HCT116 (cell line): ENCODE measurements at regions not wholly inside any gene's neighbourhood (a gene's known extent, or its start where the extent isn't known, plus 50 kb on each side); places are given as distances from the start of the nearest gene placed in this dataset.

Experiments used
- ATAC-seq: fragments of 200-7000 bp; cut with Tn5 transposase; 2 replicates; pipeline ENCODE4 v1.9.1; 2020; ENCODE audit warnings: mild to moderate bottlenecking, moderate library complexity
- BruUV-seq: library from RNA; stranded (reverse); fragments of 400-500 nt; replicated peaks from 2 replicates; lab custom pipeline; 2021; lab: Mats Ljungman, UMichigan
- CTCF ChIA-PET: fragments of 300-600 bp; sonication (Branson Sonifier 250); formaldehyde crosslinking; loops from one replicate; lab custom pipeline; 2021; ENCODE audit warnings: antibody characterized with exemption; lab: Charles Lee
- POLR2A ChIA-PET: fragments of 300-600, 350-600 bp; sonication (Branson Sonifier 250); formaldehyde crosslinking; loops from one replicate; lab custom pipeline; 2021; ENCODE audit warnings: antibody characterized with exemption; lab: Charles Lee
- RAD21 ChIA-PET, 2 experiments: fragments of 300-600 bp; sonication (Branson Sonifier 250); formaldehyde crosslinking; loops; one replicate each; lab custom pipeline; 2023; ENCODE audit warnings: low total read pairs in 2 of 2; ENCODE audit not compliant: uncharacterized antibody in 2 of 2, unreplicated experiment in 2 of 2, low non-redundant PET in 1 of 2; lab: Charles Lee
- DNase-seq: peaks from one replicate; pipeline ENCODE4 v3.0.0-alpha.2; 2010; ENCODE audit warnings: low read depth, low spot score
- H2AFZ ChIP-seq: fragments of 200-600 bp; shearing (Covaris generic), sonication (generic); 2 replicates; pipeline ENCODE4 v1.6.1; 2017; ENCODE audit warnings: low read depth, mixed run types, mixed read lengths, antibody characterized with exemption, low read length; ENCODE audit not compliant: poor library complexity, severe bottlenecking
- H3K27ac ChIP-seq: 2 replicates; pipeline ENCODE4 v1.5.1; 2012; ENCODE audit warnings: low read depth, low read length
- H3K27me3 ChIP-seq: fragments of 200-600 bp; sonication (generic); 2 replicates; pipeline ENCODE4 v1.6.1; 2016; ENCODE audit warnings: mixed run types, low read length, mixed read lengths; ENCODE audit not compliant: insufficient read depth
- H3K36me3 ChIP-seq, 2 experiments: fragments of 200-500 bp in 1 of 2; fragments of 200-600 bp in 1 of 2; sonication (Bioruptor generic) in 1 of 2; sonication (generic) in 1 of 2; 2 replicates each; pipeline versions ENCODE4 v1.5.1 to v1.6.1; 2014 to 2016; ENCODE audit warnings: low read length in 2 of 2, inconsistent platforms in 1 of 2, mixed read lengths in 1 of 2, mixed run types in 1 of 2; ENCODE audit not compliant: insufficient read depth in 2 of 2, control insufficient read depth in 1 of 2
- H3K4me1 ChIP-seq, 2 experiments: fragments of 200-600 bp in 1 of 2; sonication (generic) in 1 of 2; 2 replicates each; pipeline versions ENCODE4 v1.5.1 to v1.6.1; 2012 to 2017; ENCODE audit warnings: low read length in 2 of 2, inconsistent platforms in 1 of 2, mild to moderate bottlenecking in 1 of 2, mixed read lengths in 1 of 2, mixed run types in 1 of 2, moderate library complexity in 1 of 2; ENCODE audit not compliant: insufficient read depth in 2 of 2, control insufficient read depth in 1 of 2
- H3K4me2 ChIP-seq: fragments of 200-600 bp; sonication (generic); 2 replicates; pipeline ENCODE4 v1.6.1; 2017; ENCODE audit warnings: mixed run types, low read length, mixed read lengths
- H3K4me3 ChIP-seq, 2 experiments: fragments of 200-600 bp in 1 of 2; sonication (generic) in 1 of 2; replicated peaks in 1 of 2; 2 replicates each; pipeline ENCODE4 v1.5.1; 2011 to 2016; ENCODE audit warnings: low read length in 2 of 2, control low read depth in 1 of 2, low read depth in 1 of 2, mild to moderate bottlenecking in 1 of 2, mixed read lengths in 1 of 2, mixed run types in 1 of 2
- H3K79me2 ChIP-seq: fragments of 200-600 bp; sonication (generic); 2 replicates; pipeline ENCODE4 v1.6.1; 2017; ENCODE audit warnings: mild to moderate bottlenecking, mixed run types, low read length, moderate library complexity, mixed read lengths; ENCODE audit not compliant: insufficient read depth
- H3K9ac ChIP-seq: fragments of 200-600 bp; sonication (generic); 2 replicates; pipeline ENCODE4 v1.6.1; 2016; ENCODE audit warnings: low read length, mixed read lengths
- H3K9me2 ChIP-seq: fragments of 200-600 bp; sonication (generic), shearing (Covaris generic); 2 replicates; pipeline ENCODE4 v1.6.1; 2017; ENCODE audit warnings: mixed run types, mild to moderate bottlenecking, moderate library complexity; ENCODE audit not compliant: insufficient read depth
- H3K9me3 ChIP-seq, 2 experiments: fragments of 200-500 bp in 1 of 2; fragments of 200-600 bp in 1 of 2; sonication (Bioruptor generic) in 1 of 2; sonication (generic) in 1 of 2; 2 replicates each; pipeline ENCODE4 v1.6.1; 2014 to 2017; ENCODE audit warnings: low read length in 2 of 2, mixed read lengths in 2 of 2, inconsistent platforms in 1 of 2, low read depth in 1 of 2, mild to moderate bottlenecking in 1 of 2, mixed run types in 1 of 2, moderate library complexity in 1 of 2; ENCODE audit not compliant: control insufficient read depth in 1 of 2, insufficient read depth in 1 of 2
- H4K20me1 ChIP-seq: fragments of 200-600 bp; sonication (generic), shearing (Covaris generic); 2 replicates; pipeline ENCODE4 v1.6.1; 2017; ENCODE audit warnings: mixed run types, mild to moderate bottlenecking, moderate library complexity; ENCODE audit not compliant: insufficient read depth
- CBX3 ChIP-seq: IDR thresholded peaks from 2 replicates; pipeline ENCODE4 v1.6.1; 2012; ENCODE audit warnings: low read depth
- CEBPB ChIP-seq: IDR thresholded peaks from 2 replicates; pipeline ENCODE4 v1.6.1; 2012; ENCODE audit warnings: low read depth
- CTCF ChIP-seq, 3 experiments: fragments of 200-600 bp in 1 of 3; sonication (generic) in 1 of 3; IDR thresholded peaks in 2 of 3; conservative IDR thresholded peaks in 1 of 3; 2 replicates each; pipeline ENCODE4 v1.5.1; 2012 to 2017; ENCODE audit warnings: low read depth in 2 of 3, low read length in 2 of 3, antibody characterized with exemption in 1 of 3, borderline replicate concordance in 1 of 3, control low read depth in 1 of 3, mild to moderate bottlenecking in 1 of 3, mixed read lengths in 1 of 3, mixed run types in 1 of 3, moderate library complexity in 1 of 3; ENCODE audit not compliant: insufficient read depth in 1 of 3
- EGR1 ChIP-seq: IDR thresholded peaks from 2 replicates; pipeline ENCODE4 v1.6.1; 2012; ENCODE audit warnings: low read depth
- EZH2 ChIP-seq: fragments of 200-600 bp; sonication (generic); IDR thresholded peaks from 2 replicates; pipeline ENCODE4 v1.6.1; 2017; ENCODE audit warnings: antibody characterized with exemption, mixed run types
- FOSL1 ChIP-seq: IDR thresholded peaks from 2 replicates; pipeline ENCODE4 v1.6.1; 2012; ENCODE audit warnings: low read depth
- JUND ChIP-seq: IDR thresholded peaks from 2 replicates; pipeline ENCODE4 v1.6.1; 2012
- POLR2A ChIP-seq: IDR thresholded peaks from 2 replicates; pipeline ENCODE4 v1.7.0; 2011; ENCODE audit warnings: borderline replicate concordance; ENCODE audit not compliant: insufficient read depth, insufficient read length; ENCODE audit errors: extremely low read depth
- POLR2AphosphoS5 ChIP-seq: IDR thresholded peaks from 2 replicates; pipeline ENCODE4 v1.6.1; 2011; ENCODE audit warnings: mild to moderate bottlenecking, low read depth, low read length, moderate library complexity
- RAD21 ChIP-seq: IDR thresholded peaks from 2 replicates; pipeline ENCODE4 v1.6.1; 2012; ENCODE audit warnings: low read depth, mild to moderate bottlenecking
- REST ChIP-seq: IDR thresholded peaks from 2 replicates; pipeline ENCODE4 v1.6.1; 2012; ENCODE audit warnings: low read depth
- SIN3A ChIP-seq: IDR thresholded peaks from 2 replicates; pipeline ENCODE4 v1.6.1; 2012; ENCODE audit warnings: low read depth
- SP1 ChIP-seq: IDR thresholded peaks from 2 replicates; pipeline ENCODE4 v1.6.1; 2012; ENCODE audit warnings: low read depth
- SRF ChIP-seq: IDR thresholded peaks from 2 replicates; pipeline ENCODE4 v1.6.1; 2012; ENCODE audit warnings: low read depth
- TCF7L2 ChIP-seq: IDR thresholded peaks from 2 replicates; pipeline ENCODE4 v1.7.0; 2011; ENCODE audit warnings: borderline replicate concordance, inconsistent platforms; ENCODE audit not compliant: insufficient read depth, insufficient read length; ENCODE audit errors: extremely low read depth
- ZBTB33 ChIP-seq: IDR thresholded peaks from 2 replicates; pipeline ENCODE4 v1.6.1; 2011; ENCODE audit warnings: mild to moderate bottlenecking, low read length, moderate library complexity; ENCODE audit not compliant: insufficient replicate concordance; ENCODE audit errors: extremely low read depth
- ZNF274 ChIP-seq: fragments of 200-500 bp; sonication (Bioruptor generic); IDR thresholded peaks from 2 replicates; pipeline ENCODE4 v1.6.1; 2014; ENCODE audit warnings: mild to moderate bottlenecking, low read depth, low read length, inconsistent platforms
- intact Hi-C: fragments of 100-400 bp; cut with micrococcal nuclease; formaldehyde crosslinking; loops from 2 replicates; pipeline ENCODE4 v1.10.0; 2022
- TF ChIP-seq, protein P1 (sequence below): IDR thresholded peaks from 2 replicates; pipeline ENCODE4 v1.6.1; 2012

- Histone ChIP-seq H3K9ac (no peak overlapping the region), H4K20me1 (no peaks in the 10 kb centered on the region), H3K4me2 (no peak overlapping the region), H3K9me3 (no peaks in the 10 kb centered on the region), H3K4me3 (no peak overlapping the region), H3K27ac (no peak overlapping the region), H3K4me1 (no peaks in the 10 kb centered on the region), H3K9me2 (no peaks in the 10 kb centered on the region), H3K27me3 (peaks cover 32% of the 10 kb centered on the region; the same call in 1 of the 2 replicates), H3K36me3 (no peaks in the 10 kb centered on the region)
- intact Hi-C loops, result no loop called here
- ATAC-seq (no peak), DNase-seq (no peak)
- no TSS peak for BruUV-seq
- CTCF ChIA-PET, result no interaction called here
- TF ChIP-seq CEBPB (no peak), FOSL1 (no peak), ZNF274 (no peak), SRF (no peak), SIN3A (no peak), RAD21 (no peak), TCF7L2 (no peak), EGR1 (no peak), CBX3 (no peak), JUND (no peak), POLR2A (no peak), SP1 (no peak), ZBTB33 (no peak), POLR2AphosphoS5 (no peak), EZH2 (no peak), CTCF (IDR thresholded peaks at IDR 0.05 in 2 of 3, conservative IDR thresholded peaks at IDR 0.05 in 1 of 3; ENCODE audit: borderline replicate concordance in 1 of 3, insufficient read depth in 1 of 3, low read depth in 2 of 3, low read length in 2 of 3) (no peak), REST (no peak)
- TF ChIP-seq, protein P1, sequence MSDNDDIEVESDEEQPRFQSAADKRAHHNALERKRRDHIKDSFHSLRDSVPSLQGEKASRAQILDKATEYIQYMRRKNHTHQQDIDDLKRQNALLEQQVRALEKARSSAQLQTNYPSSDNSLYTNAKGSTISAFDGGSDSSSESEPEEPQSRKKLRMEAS, result no peak
- TF ChIP-seq, all 23 proteins: peak for 0
- ChIA-PET RAD21 (no interaction called here), POLR2A (no interaction called here)
- Histone ChIP-seq H3K79me2 (no peaks in the 10 kb centered on the region), H2AFZ (no peak overlapping the region)
These were observed 88.8 kb upstream of the ZBTB40 start for GRCh38 chr1:22362626-22363402.
